NCI-H226 (cell line): ENCODE measurements at regions not wholly inside any gene's neighbourhood (a gene's known extent, or its start where the extent isn't known, plus 50 kb on each side); places are given as distances from the start of the nearest gene placed in this dataset.
A peak's percentile ranks its signal among the peaks of the same experiment; 100 is the strongest.
"Not testable (repeated sequence)": the region's sequence is repeated elsewhere in the genome, so short reads cannot be mapped to it uniquely, and the experiment has no call there.

Experiments
- DNase-seq: peaks from one replicate; pipeline ENCODE4 v3.0.0-alpha.2; 2015

- not testable (repeated sequence) for DNase-seq
Measured at GRCh38 chr7:65519751-65520150, 146.1 kb downstream of the ZNF92 start.

- not testable (repeated sequence) for DNase-seq
Measured at GRCh38 chr7:65545465-65546161, 172.0 kb downstream of the ZNF92 start.

- DNase-seq: not testable (repeated sequence)
Measured at GRCh38 chr7:65549589-65550443, 176.2 kb downstream of the ZNF92 start.

GRCh38 chr7:65550444-65550809 is 176.8 kb downstream of the ZNF92 start:
- DNase-seq: not testable (repeated sequence)

- DNase-seq: not testable (repeated sequence)
Measured at GRCh38 chr7:65551042-65551441, 177.4 kb downstream of the ZNF92 start.

GRCh38 chr7:65554553-65555476 is 181.2 kb downstream of the ZNF92 start:
- DNase-seq: not testable (repeated sequence)

GRCh38 chr7:65558584-65558983 is 184.9 kb downstream of the ZNF92 start:
- DNase-seq: peak; percentile 70

- DNase-seq: not testable (repeated sequence)
Measured at GRCh38 chr7:65561786-65562372, 188.2 kb downstream of the ZNF92 start.

GRCh38 chr7:65562522-65562921 is 188.9 kb downstream of the ZNF92 start:
- DNase-seq: not testable (repeated sequence)

- DNase-seq: not testable (repeated sequence)
Measured at GRCh38 chr7:65563333-65563732, 189.7 kb downstream of the ZNF92 start.

GRCh38 chr7:65568226-65568625 is 194.6 kb downstream of the ZNF92 start:
- DNase-seq: not testable (repeated sequence)

GRCh38 chr7:65570990-65571389 is 197.3 kb downstream of the ZNF92 start:
- not testable (repeated sequence) for DNase-seq

GRCh38 chr7:65572581-65572980 is 198.9 kb downstream of the ZNF92 start:
- not testable (repeated sequence) for DNase-seq

- not testable (repeated sequence) for DNase-seq
Measured at GRCh38 chr7:65576370-65576769, 202.7 kb downstream of the ZNF92 start.

- not testable (repeated sequence) for DNase-seq
Measured at GRCh38 chr7:65582518-65583119, 209.0 kb downstream of the ZNF92 start.

- not testable (repeated sequence) for DNase-seq
Measured at GRCh38 chr7:65602495-65602894, 228.8 kb downstream of the ZNF92 start.

- DNase-seq: no peak
Measured at GRCh38 chr7:65609131-65609530, 235.5 kb downstream of the ZNF92 start.

GRCh38 chr7:65613644-65614289 is 240.1 kb downstream of the ZNF92 start:
- DNase-seq: not testable (repeated sequence)

GRCh38 chr7:65616111-65616510 is 242.5 kb downstream of the ZNF92 start:
- not testable (repeated sequence) for DNase-seq

GRCh38 chr7:65620216-65620615 is 246.6 kb downstream of the ZNF92 start:
- not testable (repeated sequence) for DNase-seq

- DNase-seq: not testable (repeated sequence)
Measured at GRCh38 chr7:65621580-65622201, 248.0 kb downstream of the ZNF92 start.
